Hypothalamus (tissue), 51 donors: ENCODE measurements at regions not wholly inside any gene's neighbourhood (a gene's known extent, or its start where the extent isn't known, plus 50 kb on each side); places are given as distances from the start of the nearest gene placed in this dataset.

Source experiments
- DNase-seq, 51 donors: peaks; one replicate each; lab custom pipeline; 2025; lab: John Stamatoyannopoulos, UW

DNA sequence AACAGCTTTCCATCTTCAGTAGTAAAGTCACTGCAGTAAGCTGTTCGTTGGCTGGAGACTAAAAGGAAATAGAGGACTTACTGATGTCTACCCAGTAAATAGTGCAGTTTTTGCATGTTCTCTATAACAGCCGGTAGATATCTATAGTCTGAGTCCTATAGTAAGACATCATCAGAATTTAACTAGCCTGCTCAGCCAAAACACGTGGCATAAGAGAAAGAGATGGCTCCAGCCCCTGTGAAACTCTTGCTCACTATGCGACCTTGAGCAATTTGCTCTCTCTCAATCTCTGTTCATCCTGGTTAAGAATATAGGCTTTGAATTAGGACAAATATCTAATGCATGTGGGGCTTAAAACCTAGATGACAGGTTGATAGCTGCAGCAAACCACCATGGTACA is 201.6 kb upstream of the PAPPA start:
- no peak for DNase-seq

DNA sequence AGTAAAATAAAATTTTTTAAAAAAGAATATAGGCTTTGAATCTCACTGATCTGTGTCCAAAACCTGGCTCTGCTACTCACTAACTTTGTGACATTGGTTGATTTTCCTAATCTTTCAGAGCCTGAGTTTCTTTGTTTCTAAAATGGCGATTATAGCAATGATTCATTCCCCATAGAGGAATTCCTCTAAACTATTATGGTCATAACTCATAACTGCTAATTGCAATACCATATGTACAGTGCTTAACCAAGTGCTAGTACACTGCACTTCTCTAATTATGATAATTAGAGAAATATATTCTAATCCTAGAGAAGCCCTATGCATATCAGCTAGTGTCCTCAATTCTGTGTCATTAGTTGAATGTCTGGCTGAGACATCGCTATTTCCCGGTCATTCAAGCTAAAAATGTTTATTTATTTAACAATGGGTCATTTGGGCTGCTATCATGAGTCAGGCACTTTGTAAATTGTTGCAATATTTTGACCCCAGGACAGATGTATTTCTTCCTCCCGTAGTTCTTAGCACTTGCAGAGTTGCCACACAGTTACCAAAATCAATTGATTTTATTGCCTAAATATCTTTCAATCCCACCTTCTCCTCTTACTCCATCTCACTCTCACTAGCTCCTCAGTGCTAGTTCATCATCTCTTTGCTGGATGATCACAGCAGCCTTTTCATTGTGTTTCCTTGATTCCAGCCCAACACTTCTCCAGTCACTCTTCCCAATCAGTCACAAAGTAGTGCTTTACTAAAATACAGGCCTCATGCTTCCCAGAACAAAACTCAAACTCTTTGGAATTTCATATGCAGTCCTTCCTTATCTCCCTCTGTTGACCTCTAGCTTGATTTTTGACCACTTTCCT is 200.9 kb upstream of the PAPPA start:
- DNase-seq: no peak

DNA sequence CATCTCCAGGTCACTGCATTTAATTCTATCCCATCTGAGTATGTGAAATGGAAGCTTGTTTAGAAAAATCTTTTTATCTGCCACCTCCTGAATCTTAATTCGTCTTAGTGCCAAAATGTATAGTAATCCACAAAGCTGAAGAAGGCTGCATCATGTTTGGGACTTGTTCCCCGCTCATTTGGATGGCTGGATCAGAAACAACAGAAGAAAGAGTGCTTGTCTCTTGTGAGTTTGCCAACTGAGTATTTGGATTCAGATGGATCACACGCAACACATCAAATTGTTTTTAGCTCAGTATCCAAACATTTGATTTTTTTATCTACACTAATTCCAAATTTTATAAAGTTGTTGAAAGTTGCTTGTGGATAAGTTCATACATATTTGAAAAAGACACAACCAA is 197.2 kb upstream of the PAPPA start:
- DNase-seq: no peak

DNA sequence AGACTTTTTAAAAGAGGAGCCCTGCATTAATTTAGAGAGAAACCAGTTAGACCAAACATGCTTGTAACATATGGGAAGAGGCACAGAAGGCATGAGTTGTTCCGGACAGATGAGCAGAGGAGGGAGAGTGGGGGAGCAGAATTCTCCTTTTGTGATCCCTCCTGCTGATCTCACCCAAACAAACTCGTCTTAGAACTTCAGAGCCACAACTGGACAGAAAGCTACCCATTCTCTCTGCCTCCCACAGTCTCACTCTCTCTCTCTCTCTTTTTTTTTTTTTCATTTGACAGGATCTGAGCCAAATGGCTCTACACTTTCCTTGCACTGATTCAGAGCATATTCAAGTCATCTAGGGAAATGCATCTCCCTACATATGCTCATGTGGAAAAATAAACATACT is 196.0 kb upstream of the PAPPA start:
- no peak for DNase-seq

DNA sequence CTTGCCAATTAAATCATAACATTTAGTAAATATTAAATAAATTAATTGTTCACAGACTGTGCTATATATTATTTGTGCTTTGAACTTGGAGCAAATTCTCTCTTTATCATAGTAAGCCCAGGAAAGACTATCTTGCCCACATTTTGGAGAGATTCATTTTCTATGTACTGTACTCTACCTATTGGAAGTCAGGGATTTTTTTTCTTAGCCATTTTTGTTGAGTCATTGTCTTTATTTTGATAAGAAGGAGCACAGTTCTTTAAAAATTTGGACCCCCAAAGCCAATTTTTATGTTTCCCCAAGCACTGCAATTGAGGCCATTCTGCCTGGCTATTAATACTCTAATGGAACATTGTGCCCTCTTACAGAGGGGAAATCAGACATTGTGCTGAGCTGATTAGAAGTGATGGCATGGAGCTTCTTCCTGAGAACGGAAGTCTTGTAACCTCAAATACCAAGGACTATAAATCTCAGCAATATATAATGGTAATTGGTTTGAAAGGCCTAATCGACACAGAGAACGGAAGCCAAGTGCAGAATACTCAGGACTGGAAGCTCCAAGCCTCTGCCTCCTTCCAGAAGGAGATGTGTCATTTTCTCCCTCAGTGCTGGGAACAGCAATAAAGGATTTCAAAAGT is 188.8 kb upstream of the PAPPA start:
- DNase-seq: no peak

DNA sequence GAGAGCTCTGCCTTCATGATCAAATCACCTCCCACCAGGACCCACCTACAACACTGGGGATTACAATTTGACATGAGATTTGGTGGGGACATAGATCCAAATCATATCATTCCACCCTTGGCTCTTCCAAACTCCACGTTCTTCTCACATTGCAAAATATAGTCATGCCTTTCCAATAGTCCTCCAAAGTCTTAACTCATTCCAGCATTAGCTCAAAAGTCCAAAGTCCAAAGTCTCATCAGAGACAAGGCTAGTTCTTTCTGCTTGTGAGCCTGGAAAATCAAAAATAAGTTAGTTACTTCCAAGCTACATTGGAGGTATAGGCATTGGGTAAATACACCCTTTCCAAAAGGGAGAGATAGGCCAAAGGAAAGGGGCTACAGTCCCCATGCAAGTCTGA is 186.9 kb upstream of the PAPPA start:
- no peak for DNase-seq

DNA sequence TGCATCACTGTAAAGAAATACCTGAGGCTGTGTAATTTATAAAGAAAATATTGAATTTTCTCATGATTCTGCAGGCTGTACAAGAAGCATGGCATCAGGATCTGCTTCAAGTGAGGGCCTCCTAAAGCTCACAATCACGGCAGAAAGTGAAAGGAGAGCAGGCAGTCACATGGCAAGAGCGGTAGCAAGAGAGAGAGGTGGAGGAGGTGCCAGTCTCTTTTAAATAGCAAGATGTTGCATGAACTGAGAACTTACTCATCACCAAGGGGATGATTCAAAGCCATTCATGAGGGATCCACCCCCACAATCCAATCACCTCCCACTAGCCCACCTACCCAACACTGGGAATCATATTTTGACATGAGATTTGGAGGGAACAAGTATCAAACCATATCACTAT is 184.5 kb upstream of the PAPPA start:
- DNase-seq: peak in 1 of 51 donors; percentile 7

DNA sequence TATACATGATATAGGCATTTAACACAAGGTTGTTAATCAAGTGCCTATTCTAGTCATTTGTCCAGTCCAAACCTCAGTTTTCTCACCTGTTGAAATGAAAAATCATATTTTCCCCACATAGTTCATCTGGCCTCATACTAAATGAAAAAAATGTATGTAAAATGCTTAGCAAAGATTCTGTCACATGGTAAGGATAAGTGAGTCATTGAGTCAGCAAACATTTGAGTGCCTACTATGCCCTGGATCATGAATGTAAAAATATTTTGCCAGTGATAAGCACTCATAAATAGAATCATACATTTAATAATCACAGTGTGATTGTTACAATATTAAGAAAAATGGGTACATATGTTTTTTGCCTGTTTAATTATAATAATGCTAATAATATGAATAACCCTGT is 181.2 kb upstream of the PAPPA start:
- no peak for DNase-seq

DNA sequence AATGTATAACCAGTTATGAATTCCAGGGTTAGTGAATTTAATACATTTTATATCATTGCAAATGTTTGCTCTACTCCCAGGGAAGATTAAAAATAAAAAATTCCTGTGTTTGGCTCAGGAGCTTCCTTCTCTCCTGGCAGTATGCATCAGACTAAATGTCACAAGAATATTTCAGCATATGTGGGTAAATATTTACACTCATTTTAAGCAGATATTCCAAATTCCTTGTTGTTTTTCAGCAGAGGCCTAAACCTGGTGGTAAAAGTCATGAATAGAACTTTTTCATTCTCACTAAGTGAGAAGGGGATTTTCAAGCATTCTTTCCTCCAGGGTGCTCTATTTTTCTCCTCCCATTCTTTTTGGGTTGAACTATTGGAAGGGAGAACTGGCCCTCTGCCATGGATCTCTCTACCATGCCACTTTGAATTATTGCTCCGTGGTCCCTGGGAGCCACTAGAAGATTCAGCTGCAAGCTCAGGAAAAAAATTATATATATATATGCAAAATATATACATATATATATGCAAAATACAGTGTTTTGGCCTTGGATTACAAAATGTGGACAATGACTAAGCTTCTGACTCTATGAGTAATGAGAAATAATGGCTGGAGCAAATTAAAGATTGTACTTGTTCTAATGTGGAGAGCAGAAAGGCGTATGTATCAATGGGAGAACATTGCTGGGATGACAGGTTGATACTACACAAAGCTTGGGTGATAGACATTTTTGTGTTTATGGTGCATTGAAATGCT is 180.6 kb upstream of the PAPPA start:
- DNase-seq: no peak

DNA sequence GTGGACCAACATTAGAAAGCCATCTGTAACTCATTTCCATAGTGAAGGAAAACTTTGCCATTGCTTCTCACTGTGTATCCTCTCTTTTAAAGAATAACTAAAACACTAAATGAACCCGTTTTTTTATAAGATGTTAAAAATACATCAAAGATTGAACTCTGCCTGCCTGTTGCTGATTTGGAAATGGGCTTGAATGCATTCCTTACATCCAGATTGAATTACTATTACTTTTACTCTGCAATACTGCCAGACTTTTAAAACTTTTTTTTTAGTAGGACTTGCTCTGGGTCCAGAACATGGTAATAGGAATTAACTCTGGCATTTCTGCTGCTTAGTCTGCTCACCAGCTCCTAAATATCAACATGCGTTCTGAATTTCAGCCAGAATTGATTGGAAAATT is 176.8 kb upstream of the PAPPA start:
- no peak for DNase-seq

DNA sequence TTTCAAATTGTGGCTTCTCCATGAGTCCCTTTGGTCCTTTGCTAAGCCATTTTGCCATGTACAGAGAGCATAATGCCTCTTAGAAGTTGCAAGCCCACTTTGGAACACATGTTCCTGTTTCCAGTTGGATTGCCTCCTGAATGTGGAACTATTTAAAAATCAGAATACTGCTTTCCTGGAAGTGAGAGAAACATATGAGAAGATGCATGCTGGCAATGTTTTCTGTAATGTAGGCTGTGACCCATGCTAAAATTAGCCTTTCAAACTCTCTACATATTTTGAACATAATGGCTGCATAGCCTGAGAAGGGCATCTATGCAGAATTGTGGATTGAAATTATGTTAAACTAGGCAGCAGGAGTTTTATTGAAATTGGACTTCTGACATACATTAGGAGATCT is 175.5 kb upstream of the PAPPA start:
- no peak for DNase-seq

DNA sequence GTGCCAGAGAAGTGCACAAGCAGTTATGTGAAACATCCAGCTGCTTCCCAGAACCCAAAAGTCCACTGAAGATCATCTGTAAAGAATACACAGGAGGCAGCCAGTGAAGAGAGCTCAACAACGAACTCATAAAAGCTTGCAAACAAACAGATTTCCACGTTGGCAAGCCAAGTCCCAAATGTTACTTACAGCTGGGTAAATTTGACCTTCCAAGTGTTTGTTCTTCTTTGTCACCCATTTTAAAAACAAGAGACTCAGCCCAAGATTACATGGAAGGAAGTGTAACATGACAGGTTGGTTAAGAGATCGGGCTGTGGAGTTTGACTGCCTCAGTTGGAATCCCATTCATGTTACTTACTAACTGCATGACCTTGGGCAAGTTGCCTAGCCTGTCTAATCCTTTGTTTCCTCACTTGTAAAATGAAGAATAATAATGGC is 174.9 kb upstream of the PAPPA start:
- DNase-seq: no peak

DNA sequence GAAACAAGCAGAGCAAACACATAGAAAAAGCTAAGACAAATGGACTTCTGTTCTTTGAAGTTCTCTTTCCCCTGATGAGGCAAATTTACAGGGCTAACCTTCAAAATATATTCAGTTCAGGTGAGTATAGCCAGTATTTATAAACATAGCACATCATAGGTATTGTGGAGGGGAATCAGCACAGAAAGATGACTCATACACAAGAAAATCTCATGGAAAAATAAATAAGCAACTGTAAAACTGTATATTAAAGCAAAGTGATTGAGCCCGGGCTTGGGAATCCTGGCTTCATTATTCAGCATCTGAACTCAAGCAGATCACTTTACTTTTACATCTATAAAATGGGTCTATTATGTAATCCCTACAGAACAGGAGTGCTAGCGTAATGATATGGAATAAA is 173.5 kb upstream of the PAPPA start:
- no peak for DNase-seq

DNA sequence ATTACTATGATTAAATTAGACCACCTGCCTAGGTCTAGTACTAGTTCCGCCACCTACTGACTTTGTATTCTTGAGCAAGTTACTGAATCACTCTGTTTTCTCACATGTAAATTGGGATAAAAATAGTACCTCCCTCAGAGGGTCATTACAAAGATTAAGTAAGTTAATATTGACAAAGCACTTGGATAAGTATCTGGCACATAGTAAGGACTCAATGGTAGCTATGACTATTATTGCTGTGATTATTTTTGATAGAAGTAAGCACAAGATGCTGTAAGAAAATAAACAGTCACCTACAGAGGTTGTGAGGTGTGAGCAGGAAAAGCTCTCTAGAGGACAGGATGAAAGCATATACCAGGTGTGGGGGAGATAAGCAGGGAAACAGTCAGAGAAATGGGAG is 173.1 kb upstream of the PAPPA start:
- no peak for DNase-seq

DNA sequence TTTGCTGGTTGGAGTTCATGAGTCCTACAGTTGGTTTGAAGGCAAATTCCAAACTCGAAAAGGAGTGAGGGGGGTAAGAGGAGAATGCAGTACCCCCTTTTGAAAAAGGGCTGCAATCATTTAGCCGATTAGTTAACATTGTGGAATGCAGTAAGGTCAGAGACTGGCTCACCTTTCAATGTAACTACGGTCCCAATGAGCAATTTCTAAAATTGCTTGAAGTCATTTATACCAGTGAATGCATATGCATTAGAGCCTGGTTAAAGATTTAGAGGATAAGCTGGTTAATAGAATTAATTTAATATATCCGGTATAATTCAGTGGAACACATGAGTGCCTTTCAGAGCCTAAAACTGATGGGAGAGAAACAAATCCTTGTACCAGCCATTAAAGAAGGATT is 172.6 kb upstream of the PAPPA start:
- no peak for DNase-seq

DNA sequence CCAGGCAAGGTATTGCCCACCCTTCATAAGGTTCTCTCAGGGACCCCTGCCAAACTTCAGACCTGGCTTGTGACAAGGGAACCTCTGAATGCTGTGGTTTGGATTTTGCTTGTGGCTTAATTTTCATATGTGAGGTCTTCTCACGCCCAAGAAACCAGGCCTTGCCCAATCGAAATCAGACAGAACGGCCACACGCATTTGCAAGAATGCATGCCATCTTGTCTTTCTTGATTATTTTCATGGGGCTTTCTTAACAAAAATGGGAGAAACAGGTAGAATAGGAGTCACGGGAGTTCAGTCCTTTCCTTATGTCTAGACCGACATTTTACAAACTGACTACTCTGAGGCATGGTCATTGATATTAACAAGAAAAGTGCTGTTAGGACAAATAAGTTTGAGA is 170.2 kb upstream of the PAPPA start:
- DNase-seq: no peak

DNA sequence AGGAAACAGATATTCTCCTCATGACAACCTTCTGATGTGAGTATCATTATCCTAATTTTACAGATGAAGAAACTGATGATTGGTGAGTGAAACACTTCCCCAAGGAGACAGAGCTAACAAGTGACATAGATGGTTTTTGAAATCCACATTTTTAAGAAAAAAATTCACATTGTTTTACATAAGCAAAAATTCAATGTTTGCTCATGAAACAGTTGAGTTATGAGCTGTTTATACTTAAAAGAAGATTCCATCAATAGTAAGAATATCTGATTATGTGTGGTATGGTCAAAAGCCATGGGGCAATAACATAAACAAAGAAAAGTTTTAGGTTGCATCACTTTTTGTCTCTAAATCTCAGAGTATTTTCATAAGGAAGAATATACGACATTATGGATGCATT is 167.9 kb upstream of the PAPPA start:
- DNase-seq: no peak

DNA sequence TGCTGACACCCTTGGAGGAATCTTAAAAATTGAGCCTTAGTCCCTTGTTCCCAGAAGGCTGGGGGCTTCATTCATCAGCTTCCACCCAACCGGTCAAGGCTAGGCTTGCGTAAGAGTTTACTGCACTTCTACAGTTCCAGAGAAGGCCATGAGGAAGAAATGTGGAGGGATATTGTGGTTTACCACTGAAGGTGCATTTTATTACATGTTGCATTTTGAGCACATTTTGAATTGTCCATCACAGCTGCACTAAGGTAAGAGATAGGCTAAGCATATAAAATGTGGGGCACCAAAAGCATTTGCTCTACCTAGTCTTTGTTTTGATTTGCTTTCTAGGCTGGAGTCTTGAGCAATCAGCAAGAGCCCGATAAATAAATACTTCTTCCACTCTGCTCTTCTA is 167.1 kb upstream of the PAPPA start:
- DNase-seq: no peak

DNA sequence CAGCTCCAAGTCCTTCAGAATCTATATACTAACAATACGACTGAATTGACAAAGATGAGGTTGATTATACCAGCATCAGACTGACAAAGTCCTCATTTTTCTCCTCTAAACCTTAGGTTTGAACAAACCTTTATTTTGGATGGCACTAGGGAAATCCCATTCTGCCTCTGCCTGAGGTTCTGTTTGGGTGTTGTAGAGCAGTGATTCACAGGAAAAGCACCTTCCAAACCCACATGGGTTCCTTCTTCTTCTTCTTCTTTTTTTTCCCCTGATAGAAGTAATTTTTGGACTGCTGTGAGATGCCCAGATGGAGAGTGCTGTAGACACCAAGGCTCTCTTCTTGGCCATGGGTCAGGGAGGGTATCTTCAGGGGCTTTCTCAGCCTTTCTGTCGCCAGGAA is 164.9 kb upstream of the PAPPA start:
- DNase-seq: no peak

DNA sequence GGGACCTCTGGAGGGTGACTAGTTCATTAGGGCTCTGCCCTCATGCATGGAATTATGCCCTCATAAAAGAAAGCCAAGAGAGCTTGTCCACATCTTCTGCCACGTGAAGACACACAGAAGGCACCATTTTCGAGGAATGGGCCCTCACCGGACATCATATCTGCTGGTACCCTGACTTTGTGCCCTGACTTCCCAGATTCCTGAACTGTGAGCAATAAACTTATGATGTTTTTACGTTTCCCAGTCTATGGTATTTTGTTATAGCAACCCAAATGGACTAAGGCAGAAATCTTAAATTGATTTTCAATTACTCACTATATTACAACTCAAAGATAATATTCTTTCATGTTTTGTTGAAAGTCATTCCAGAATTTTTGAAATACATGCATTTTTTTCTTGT is 163.8 kb upstream of the PAPPA start:
- DNase-seq: no peak

DNA sequence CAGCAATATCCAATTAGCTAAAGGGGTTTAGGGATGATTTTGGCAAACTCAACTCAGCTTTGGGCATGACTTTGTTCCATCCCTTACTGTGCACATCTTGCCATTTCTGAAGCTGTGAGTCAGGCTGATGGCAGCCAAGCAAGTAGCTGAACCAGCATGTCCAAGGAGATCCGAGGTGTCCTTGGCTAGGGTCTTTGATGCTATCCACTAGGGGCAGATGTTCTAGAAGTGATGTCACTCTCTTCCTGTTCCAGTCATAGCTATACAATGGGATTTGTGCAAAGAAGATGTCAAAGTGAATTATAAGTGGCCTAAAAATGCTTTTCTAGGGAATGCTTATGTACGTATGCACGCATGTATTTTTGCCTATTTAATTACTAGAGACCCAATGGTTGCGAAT is 160.8 kb upstream of the PAPPA start:
- no peak for DNase-seq

DNA sequence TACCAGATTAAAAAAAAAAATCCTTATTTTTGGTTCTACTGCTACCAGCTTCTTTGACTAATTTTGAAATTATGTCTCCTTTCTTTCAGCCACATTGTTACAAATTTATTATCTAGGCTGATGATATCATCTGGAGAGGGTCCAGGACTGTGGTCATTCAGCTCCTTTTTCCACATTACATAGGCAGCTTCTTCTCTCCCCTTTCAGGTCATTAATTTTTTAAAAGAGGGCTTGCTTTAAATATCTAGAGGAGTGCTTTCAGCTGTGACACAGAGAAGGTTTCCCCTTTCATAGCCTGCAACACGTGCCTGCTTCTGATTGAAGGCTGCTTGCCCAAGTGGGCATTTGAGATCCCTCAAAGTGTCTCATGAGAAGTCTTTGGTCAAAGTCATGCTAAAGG is 155.7 kb upstream of the PAPPA start:
- no peak for DNase-seq
